ENCODE measurements at regions not wholly inside any gene's neighbourhood (a gene's known extent, or its start where the extent isn't known, plus 50 kb on each side); places are given as distances from the start of the nearest gene placed in this dataset.

DNA sequence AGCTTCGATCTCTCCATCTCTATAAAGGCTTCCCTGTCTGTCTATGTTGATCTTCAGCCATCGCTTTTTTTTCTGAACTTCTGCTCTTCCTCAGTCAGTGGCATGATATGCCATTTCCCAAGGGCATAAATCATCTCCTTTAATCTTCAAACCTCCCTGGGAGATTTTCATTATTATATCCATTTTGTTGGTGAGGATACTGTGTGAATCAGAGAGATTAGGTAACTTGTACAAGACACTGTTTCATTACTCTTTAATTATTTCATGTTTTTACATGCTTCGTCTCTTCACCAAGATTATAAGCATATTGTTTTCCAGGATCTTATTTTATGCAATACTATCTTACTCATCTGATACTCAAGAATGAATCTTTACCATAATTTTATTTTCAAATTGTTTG is 124.8 kb upstream of the ATP11B start:
- TF ChIP-seq, protein P1, sequence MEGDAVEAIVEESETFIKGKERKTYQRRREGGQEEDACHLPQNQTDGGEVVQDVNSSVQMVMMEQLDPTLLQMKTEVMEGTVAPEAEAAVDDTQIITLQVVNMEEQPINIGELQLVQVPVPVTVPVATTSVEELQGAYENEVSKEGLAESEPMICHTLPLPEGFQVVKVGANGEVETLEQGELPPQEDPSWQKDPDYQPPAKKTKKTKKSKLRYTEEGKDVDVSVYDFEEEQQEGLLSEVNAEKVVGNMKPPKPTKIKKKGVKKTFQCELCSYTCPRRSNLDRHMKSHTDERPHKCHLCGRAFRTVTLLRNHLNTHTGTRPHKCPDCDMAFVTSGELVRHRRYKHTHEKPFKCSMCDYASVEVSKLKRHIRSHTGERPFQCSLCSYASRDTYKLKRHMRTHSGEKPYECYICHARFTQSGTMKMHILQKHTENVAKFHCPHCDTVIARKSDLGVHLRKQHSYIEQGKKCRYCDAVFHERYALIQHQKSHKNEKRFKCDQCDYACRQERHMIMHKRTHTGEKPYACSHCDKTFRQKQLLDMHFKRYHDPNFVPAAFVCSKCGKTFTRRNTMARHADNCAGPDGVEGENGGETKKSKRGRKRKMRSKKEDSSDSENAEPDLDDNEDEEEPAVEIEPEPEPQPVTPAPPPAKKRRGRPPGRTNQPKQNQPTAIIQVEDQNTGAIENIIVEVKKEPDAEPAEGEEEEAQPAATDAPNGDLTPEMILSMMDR (IDR thresholded peaks at IDR 0.05; ENCODE audit: low read length): no peak
- no peak for TF ChIP-seq EZH2 (IDR thresholded peaks at IDR 0.05; ENCODE audit: borderline replicate concordance, low read length)

Data from OCI-LY1 (cell line).